ENCODE measurements at regions not wholly inside any gene's neighbourhood (a gene's known extent, or its start where the extent isn't known, plus 50 kb on each side); places are given as distances from the start of the nearest gene placed in this dataset.

DNA sequence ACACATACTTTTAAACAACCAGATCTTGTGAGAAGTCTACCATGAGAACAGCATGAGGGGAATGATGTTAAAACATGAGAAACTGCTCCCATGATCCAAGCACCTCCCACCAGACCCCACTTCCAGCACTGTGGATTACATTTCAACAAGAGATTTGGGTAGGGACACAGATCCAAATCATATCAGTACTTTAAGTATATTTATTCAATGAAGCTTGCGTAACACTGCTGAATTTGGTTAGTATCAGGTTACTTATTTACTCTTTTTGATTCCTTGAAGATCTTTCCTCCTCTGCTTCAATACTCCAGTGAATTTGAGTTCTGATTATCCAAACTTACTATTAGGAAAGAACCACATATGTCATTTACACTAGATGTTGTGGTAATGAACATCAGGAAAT, 418.6 kb downstream of the PIK3C3 start:
- Histone ChIP-seq H3K36me3 (ENCODE audit: control insufficient read depth, insufficient read depth, low read length) (no peaks in the 10 kb centered on the region), H3K27ac (ENCODE audit: extremely low read depth, low read depth, low read length) (no peak overlapping the region), H3K79me2 (ENCODE audit: control insufficient read depth, insufficient read depth, low read length) (no peaks in the 10 kb centered on the region), H3K4me3 (no peak overlapping the region), H3K9ac (ENCODE audit: insufficient read depth in 1 of 2, low read depth in 2 of 2, low read length in 2 of 2) (no peak overlapping the region), H3K9me3 (replicated peaks; ENCODE audit: control insufficient read depth, insufficient read depth, low read depth, low read length) (no peaks in the 10 kb centered on the region), H3K9me1 (ENCODE audit: control insufficient read depth, insufficient read depth, low read length) (no peaks in the 10 kb centered on the region), H3K4me2 (ENCODE audit: insufficient read depth, low read length) (no peak overlapping the region), H3K4me1 (replicated peaks in 1 of 2; ENCODE audit: control insufficient read depth in 2 of 2, insufficient read depth in 2 of 2, low read length in 2 of 2) (no peaks in the 10 kb centered on the region), H2AFZ (ENCODE audit: low read depth, low read length) (no peak overlapping the region), H3K27me3 (ENCODE audit: control insufficient read depth in 2 of 2, insufficient read depth in 2 of 2, low read length in 2 of 2) (no peaks in the 10 kb centered on the region), H4K20me1 (replicated peaks; ENCODE audit: control insufficient read depth, insufficient read depth, low read length) (no peaks in the 10 kb centered on the region)
- no peak for FAIRE-seq
- WGBS (ENCODE audit: insufficient coverage, low coverage, missing lambda C conversion rate) = 10% methylated on average over 1 of the region's 1 CpG
- in situ Hi-C loops (cut with MboI) = no loop called here
- POLR2A ChIA-PET = no interaction called here
- BruUV-seq (replicated peaks) = no TSS peak
- no peak for DNase-seq (ENCODE audit: extremely low read depth in 1 of 4, low spot score in 3 of 4)
- CTCF ChIA-PET (ENCODE audit: low intra/inter-chr PET ratio) = no interaction called here
- intact Hi-C loops (cut with micrococcal nuclease) = no loop called here
- no peak for TF ChIP-seq MAZ (CRISPR knock-in tag; conservative IDR thresholded peaks at IDR 0.05 in 1 of 2, IDR thresholded peaks at IDR 0.05 in 1 of 2)
- TF ChIP-seq PHF8 (IDR thresholded peaks at IDR 0.05; ENCODE audit: borderline replicate concordance, low read length) = no peak
- TF ChIP-seq MEIS2 (IDR thresholded peaks at IDR 0.05; ENCODE audit: partially characterized antibody) = no peak
- no peak for TF ChIP-seq ZNF436 (CRISPR knock-in tag; IDR thresholded peaks at IDR 0.05)
- TF ChIP-seq YBX1 (IDR thresholded peaks at IDR 0.05) = no peak
- no peak for TF ChIP-seq SMAD4 (CRISPR knock-in tag; conservative IDR thresholded peaks at IDR 0.05)
- TF ChIP-seq ZNF217 (CRISPR knock-in tag; IDR thresholded peaks at IDR 0.05) = no peak
- no peak for TF ChIP-seq POLR2H (tag; IDR thresholded peaks at IDR 0.05; ENCODE audit: low read depth)
- no peak for TF ChIP-seq ZNF3 (CRISPR knock-in tag; IDR thresholded peaks at IDR 0.05)
- no peak for TF ChIP-seq ZNF239 (CRISPR knock-in tag; IDR thresholded peaks at IDR 0.05)
- TF ChIP-seq RBM15 (IDR thresholded peaks at IDR 0.05; ENCODE audit: insufficient read depth, low read length) = no peak
- no peak for TF ChIP-seq KLF10 (CRISPR knock-in tag; IDR thresholded peaks at IDR 0.05)
- no peak for TF ChIP-seq ZNF124 (CRISPR knock-in tag; IDR thresholded peaks at IDR 0.05)
- TF ChIP-seq SREBF1 (IDR thresholded peaks at IDR 0.05; ENCODE audit: borderline replicate concordance, low read depth, low read length) = no peak
- TF ChIP-seq IFI16 (CRISPR knock-in tag; IDR thresholded peaks at IDR 0.05) = no peak
- TF ChIP-seq KLF6 (CRISPR knock-in tag; IDR thresholded peaks at IDR 0.05; ENCODE audit: borderline replicate concordance) = no peak
- no peak for TF ChIP-seq CBFA2T3 (IDR thresholded peaks at IDR 0.05)
- TF ChIP-seq MBD2 (IDR thresholded peaks at IDR 0.05; ENCODE audit: borderline replicate concordance, low read depth) = no peak
- ATAC-seq = no peak
